ENCODE measurements at regions not wholly inside any gene's neighbourhood (a gene's known extent, or its start where the extent isn't known, plus 50 kb on each side); places are given as distances from the start of the nearest gene placed in this dataset.

GRCh38 chr5:57340681-57341080 lies 141.9 kb downstream of the ACTBL2 start:
- TF ChIP-seq EZH2 (IDR thresholded peaks at IDR 0.05; ENCODE audit: low read length) (no peak), CTCF (optimal IDR thresholded peaks at IDR 0.05 in 1 of 3, IDR thresholded peaks at IDR 0.05 in 1 of 3, conservative IDR thresholded peaks at IDR 0.05 in 1 of 3; ENCODE audit: extremely low read depth in 1 of 3, insufficient read depth in 2 of 3, low read length in 3 of 3) (no peak)

Measured in keratinocyte (primary cell).